Kidney epithelial cell (primary cell): ENCODE measurements at regions not wholly inside any gene's neighbourhood (a gene's known extent, or its start where the extent isn't known, plus 50 kb on each side); places are given as distances from the start of the nearest gene placed in this dataset.

Experiments
- DNase-seq: peaks from one replicate; pipeline ENCODE4 v3.0.0-alpha.2; 2010; ENCODE audit warnings: low read depth
- H3K27me3 ChIP-seq: 2 replicates; pipeline ENCODE4 v1.6.0; 2011; ENCODE audit warnings: low read length; ENCODE audit not compliant: control insufficient read depth, insufficient read depth
- H3K36me3 ChIP-seq: 2 replicates; pipeline ENCODE4 v1.5.1; 2011; ENCODE audit warnings: low read length; ENCODE audit not compliant: control insufficient read depth, insufficient read depth
- H3K4me3 ChIP-seq: 2 replicates; pipeline ENCODE4 v1.5.1; 2011; ENCODE audit warnings: low read depth, mild to moderate bottlenecking, control low read depth, low read length
- CTCF ChIP-seq: IDR thresholded peaks from 2 replicates; pipeline ENCODE4 v1.5.1; 2011; ENCODE audit warnings: mild to moderate bottlenecking, moderate library complexity, low read length, control low read depth, inconsistent platforms; ENCODE audit not compliant: insufficient read depth, poor library complexity, severe bottlenecking

GRCh38 chr1:213376862-213377372, 325.9 kb downstream of the RPS6KC1 start:
- Histone ChIP-seq H3K36me3 (no peaks in the 10 kb centered on the region), H3K4me3 (no peak overlapping the region), H3K27me3 (peaks cover 5% of the 10 kb centered on the region)
- DNase-seq, result peak; percentile 61
- TF ChIP-seq CTCF, result no peak

GRCh38 chr1:213380865-213381264, 329.8 kb downstream of the RPS6KC1 start:
- Histone ChIP-seq H3K36me3 (no peaks in the 10 kb centered on the region), H3K4me3 (no peak overlapping the region), H3K27me3 (peaks cover 5% of the 10 kb centered on the region)
- no peak for DNase-seq
- no peak for TF ChIP-seq CTCF

- Histone ChIP-seq H3K27me3 (peaks cover 5% of the 10 kb centered on the region), H3K4me3 (no peak overlapping the region), H3K36me3 (no peaks in the 10 kb centered on the region)
- no peak for DNase-seq
- no peak for TF ChIP-seq CTCF
These were observed 330.6 kb downstream of the RPS6KC1 start for GRCh38 chr1:213381572-213382084.

GRCh38 chr1:213383465-213383864, 332.4 kb downstream of the RPS6KC1 start:
- H3K36me3 ChIP-seq, result no peaks in the 10 kb centered on the region
- peaks cover 5% of the 10 kb centered on the region for H3K27me3 ChIP-seq
- no peak for TF ChIP-seq CTCF

DNA sequence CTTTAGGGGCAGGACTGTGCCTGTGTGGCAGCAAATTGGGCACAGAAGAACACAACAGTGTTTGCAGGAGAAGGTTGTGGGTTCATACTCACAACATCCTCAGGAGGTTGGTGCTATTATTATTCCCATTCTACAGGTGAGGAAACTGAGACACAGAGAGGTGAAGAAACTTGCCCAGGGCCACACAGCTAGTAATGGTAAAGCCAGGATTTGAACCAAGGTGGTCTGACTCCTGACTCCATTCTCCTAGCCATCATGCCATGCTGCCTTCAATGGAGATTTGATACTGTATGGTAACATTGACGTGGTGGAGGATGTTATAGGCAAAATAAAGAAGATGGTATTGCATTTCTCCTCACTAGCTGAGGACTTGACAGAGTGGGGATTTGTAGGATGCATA, 334.2 kb downstream of the RPS6KC1 start:
- DNase-seq, result no peak
- peaks cover 5% of the 10 kb centered on the region for H3K27me3 ChIP-seq
- H3K4me3 ChIP-seq, result no peak overlapping the region
- no peak for TF ChIP-seq CTCF
- no peaks in the 10 kb centered on the region for H3K36me3 ChIP-seq

More at GRCh38 chr1:213383465-213383864, 332.4 kb downstream of the RPS6KC1 start:
- no peak overlapping the region for H3K4me3 ChIP-seq
- DNase-seq, result no peak

- Histone ChIP-seq H3K27me3 (peaks cover 5% of the 10 kb centered on the region), H3K36me3 (no peaks in the 10 kb centered on the region), H3K4me3 (no peak overlapping the region)
- TF ChIP-seq CTCF, result no peak
- DNase-seq, result no peak
These were observed 334.8 kb downstream of the RPS6KC1 start for GRCh38 chr1:213385806-213386324.
